ENCODE measurements at regions not wholly inside any gene's neighbourhood (a gene's known extent, or its start where the extent isn't known, plus 50 kb on each side); places are given as distances from the start of the nearest gene placed in this dataset.
"Not testable (repeated sequence)": the region's sequence is repeated elsewhere in the genome, so short reads cannot be mapped to it uniquely, and the experiment has no call there.

DNA sequence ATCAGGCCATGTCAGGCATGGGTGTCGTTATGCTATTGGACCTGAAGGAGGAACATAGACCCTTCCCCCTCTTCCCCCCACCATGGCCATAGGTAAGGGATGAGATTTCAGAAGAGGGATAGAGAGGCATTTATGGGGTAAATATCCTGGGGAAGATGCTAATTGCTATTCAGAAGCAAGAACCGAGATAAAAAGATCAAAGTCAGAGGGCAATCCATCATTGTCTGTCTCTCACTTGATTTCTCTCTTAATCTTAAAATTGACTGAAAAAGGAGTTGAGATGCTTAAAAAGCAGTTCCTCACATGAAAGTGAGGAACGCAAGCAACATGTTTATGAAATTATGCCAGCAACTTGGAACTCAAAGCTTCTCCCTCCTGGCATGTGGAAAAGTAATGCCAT, 212.0 kb downstream of the RPAP3 start:
- DNase-seq (ENCODE audit: low read depth in 4 of 4, low spot score in 2 of 4): no peak

DNA sequence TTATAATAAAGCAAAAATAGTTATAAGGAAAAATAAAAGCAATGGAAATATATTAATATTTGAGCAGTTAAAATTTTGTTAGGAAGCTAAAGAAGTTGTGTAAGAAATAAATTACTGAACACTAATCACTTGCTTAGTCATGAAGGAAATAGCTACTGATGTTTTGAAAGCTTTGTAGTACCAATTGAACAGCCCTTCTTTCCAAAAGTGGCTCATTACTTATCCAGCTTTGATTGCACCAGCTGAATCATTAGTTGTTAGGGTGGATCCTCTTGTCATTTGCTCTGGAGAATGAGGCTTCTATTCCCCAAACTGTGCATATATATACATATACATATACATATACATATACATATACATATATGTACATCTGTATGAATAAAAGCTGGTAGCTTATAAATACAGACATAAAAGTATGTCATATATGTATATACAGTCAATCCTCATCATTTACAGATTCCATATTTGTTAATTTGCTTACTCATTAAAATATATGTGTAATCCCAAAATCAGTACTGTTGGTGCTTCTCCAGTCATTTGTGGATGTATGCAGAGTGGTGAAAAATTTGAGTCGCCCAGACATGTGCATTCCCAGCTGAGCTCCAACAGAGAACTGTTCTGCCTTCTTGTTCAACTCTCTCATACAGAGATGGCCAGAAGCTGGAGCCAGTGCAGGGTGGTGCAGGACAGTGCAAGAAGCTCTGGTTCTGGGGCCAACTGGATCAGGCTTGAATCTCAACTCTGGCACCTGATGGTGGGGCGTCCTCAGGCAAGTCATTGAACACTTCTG, 214.1 kb downstream of the RPAP3 start:
- no peak for DNase-seq (ENCODE audit: low read depth in 4 of 4, low spot score in 2 of 4)

- DNase-seq (ENCODE audit: low read depth in 4 of 4, low spot score in 2 of 4): no peak
Measured at GRCh38 chr12:47488888-47489287, 216.9 kb downstream of the RPAP3 start.

- DNase-seq (ENCODE audit: low read depth in 4 of 4, low spot score in 2 of 4): no peak
Measured at GRCh38 chr12:47481041-47481440, 224.8 kb downstream of the RPAP3 start.

- no peak for DNase-seq (ENCODE audit: low read depth in 4 of 4, low spot score in 2 of 4)
Measured at GRCh38 chr12:47478426-47478825, 227.4 kb downstream of the RPAP3 start.

- DNase-seq (ENCODE audit: low read depth in 4 of 4, low spot score in 2 of 4): no peak
Measured at GRCh38 chr12:47473091-47473490, 232.7 kb downstream of the RPAP3 start.

DNA sequence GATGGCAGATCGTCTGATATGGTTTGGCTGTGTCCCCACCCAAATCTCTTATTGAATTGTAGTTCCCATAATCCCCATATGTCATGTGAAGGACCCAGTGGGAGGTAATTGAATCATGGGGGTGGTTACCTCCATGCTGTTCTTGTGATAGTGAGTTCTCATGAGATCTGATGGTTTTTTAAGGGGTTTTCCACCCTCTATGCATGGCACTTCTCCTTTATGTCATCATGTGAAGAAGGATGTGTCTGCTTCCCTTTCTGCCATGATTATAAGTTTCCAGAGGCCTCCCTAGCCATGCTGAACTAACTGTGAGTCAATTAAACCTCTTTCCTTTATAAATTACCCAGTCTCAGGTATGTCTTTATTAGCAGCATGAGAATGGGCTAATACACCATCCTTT, 235.5 kb downstream of the RPAP3 start:
- not testable (repeated sequence) for DNase-seq (ENCODE audit: low read depth in 4 of 4, low spot score in 2 of 4)

GRCh38 chr12:47463918-47464317, 241.9 kb downstream of the RPAP3 start:
- not testable (repeated sequence) for DNase-seq (ENCODE audit: low read depth in 4 of 4, low spot score in 2 of 4)

DNA sequence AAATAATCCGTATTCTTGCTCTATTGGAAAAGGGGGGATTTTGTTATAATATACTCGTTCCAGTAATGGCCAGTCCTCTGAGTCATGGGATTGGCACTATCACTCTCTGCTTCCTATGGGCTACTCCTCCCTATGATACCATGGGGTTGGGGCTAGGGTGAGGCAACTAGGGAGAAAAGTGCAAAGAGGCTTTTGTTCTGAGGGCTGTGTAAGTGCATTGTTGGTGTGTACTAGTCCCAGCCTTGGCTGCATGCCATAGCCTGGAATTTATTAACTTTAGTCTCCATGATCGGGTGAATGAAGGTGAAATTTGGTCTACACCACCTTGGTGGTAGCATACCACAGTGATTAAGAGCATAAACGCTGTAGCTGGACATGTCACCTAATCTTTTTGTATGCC, 247.6 kb downstream of the RPAP3 start:
- DNase-seq (ENCODE audit: low read depth in 4 of 4, low spot score in 2 of 4): no peak

GRCh38 chr12:47449797-47450196, 256.0 kb downstream of the RPAP3 start:
- DNase-seq (ENCODE audit: low read depth in 4 of 4, low spot score in 2 of 4): no peak

- no peak for DNase-seq (ENCODE audit: low read depth in 4 of 4, low spot score in 2 of 4)
Measured at GRCh38 chr12:47442310-47442709, 263.5 kb downstream of the RPAP3 start.

DNA sequence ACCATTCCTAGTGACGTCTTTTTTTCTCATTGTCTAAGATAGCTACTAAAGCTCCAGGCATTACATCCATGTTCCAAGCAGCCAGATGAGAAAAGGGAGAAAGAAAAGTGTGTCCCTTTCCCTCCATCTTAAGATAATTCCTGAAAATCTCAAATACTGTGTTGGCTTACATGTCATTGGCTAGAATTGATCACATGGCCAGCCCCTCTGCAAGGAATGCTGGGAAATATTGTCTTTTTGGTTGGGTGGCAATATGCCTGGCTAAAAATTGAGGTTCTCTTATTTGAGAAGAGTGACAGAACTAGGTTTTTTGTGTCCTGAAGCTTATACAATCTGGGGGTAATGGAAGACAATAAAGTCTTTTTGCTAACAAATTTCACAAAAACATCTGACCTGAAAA, 264.3 kb downstream of the RPAP3 start:
- no peak for DNase-seq (ENCODE audit: low read depth in 4 of 4, low spot score in 2 of 4)

DNA sequence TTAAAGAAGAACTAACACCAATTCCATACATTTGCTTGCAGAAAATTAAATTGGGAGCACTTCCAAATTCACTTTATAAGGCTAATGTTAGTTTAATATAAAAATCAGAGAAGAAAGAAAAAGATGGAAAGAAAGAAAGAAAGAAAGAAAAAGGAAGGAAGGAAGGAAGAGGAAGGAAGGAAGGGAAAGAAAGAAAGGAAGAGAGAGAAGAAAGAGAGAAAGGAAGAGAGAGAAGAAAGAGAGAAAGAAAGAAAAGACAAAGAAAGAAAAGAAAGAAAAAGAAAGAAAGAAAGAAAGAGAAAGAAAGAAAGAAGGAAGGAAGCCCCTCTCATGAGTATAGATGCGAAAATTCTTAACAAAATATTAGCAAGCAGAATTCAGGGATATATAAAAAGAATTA, 267.7 kb downstream of the RPAP3 start:
- DNase-seq (ENCODE audit: low read depth in 4 of 4, low spot score in 2 of 4): no peak

DNA sequence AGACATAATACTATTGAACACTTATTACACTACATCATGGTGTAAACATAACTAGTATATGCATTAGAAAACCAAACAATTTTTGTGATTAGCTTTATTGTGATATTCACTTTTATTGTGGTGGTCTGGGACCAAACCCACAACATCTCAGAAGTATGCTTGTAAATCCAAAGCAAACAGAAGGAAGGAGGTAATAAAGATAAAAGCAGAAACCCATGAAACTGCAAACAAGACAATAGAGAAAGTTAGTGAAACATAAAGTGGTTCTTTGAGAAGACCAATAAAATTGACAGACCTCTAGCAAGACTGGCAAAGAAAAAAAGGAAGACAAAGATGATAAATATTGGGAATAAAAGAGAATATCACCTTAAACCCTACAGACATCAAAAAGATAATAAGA, 268.3 kb downstream of the RPAP3 start:
- no peak for DNase-seq (ENCODE audit: low read depth in 4 of 4, low spot score in 2 of 4)

GRCh38 chr12:47433876-47434275, 272.0 kb downstream of the RPAP3 start:
- no peak for DNase-seq (ENCODE audit: low read depth in 4 of 4, low spot score in 2 of 4)

GRCh38 chr12:47426678-47427309, 279.0 kb downstream of the RPAP3 start:
- DNase-seq (ENCODE audit: low read depth in 4 of 4, low spot score in 2 of 4): not testable (repeated sequence)

GRCh38 chr12:47422611-47423010, 283.2 kb downstream of the RPAP3 start:
- no peak for DNase-seq (ENCODE audit: low read depth in 4 of 4, low spot score in 2 of 4)

GRCh38 chr12:47419497-47419896, 286.3 kb downstream of the RPAP3 start:
- no peak for DNase-seq (ENCODE audit: low read depth in 4 of 4, low spot score in 2 of 4)

GRCh38 chr12:47417955-47418354, 287.9 kb downstream of the RPAP3 start:
- DNase-seq (ENCODE audit: low read depth in 4 of 4, low spot score in 2 of 4): no peak

DNA sequence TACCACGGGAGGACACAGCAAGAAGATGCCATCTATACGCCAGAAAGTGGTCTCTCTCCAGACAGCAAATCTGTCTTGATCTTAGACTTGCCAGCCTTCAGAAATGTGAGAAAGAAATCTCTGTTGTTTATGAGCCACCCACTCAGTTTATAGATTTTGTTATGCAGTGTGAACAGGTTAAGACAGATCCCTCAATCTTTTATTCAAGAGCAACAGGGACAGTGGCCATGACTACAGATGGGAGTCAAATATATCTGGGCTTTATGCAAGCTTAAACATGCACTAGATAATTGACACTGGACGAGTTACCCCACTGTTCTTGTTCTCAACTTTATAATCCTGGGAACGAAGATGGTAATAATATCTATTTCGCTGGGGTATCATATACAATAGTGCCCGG, 288.7 kb downstream of the RPAP3 start:
- DNase-seq (ENCODE audit: low read depth in 4 of 4, low spot score in 2 of 4): no peak

DNA sequence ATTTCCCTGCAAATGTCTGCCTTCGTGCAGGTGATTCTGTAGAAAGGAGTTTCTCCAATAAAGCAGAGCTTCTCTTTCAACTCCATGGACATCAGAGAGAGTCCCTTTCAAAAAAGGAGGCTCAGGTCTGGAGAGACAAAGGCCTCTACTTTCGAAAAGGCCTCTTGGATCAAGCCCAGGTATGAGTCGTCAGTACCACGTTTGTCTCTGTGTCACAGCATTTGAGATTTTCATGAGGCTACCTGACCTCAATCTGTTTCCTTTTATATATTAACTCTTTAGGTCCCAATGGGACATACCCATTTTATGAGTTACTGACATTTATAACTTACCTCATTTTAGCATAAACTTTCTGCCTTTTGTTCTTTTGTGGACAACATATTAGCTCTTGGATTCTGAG, 290.8 kb downstream of the RPAP3 start:
- no peak for DNase-seq (ENCODE audit: low read depth in 4 of 4, low spot score in 2 of 4)

- no peak for DNase-seq (ENCODE audit: low read depth in 4 of 4, low spot score in 2 of 4)
Measured at GRCh38 chr12:47414511-47414910, 291.3 kb downstream of the RPAP3 start.
